NCI-H128 (cell line): ENCODE measurements at regions not wholly inside any gene's neighbourhood (a gene's known extent, or its start where the extent isn't known, plus 50 kb on each side); places are given as distances from the start of the nearest gene placed in this dataset.
"Not testable (repeated sequence)": the region's sequence is repeated elsewhere in the genome, so short reads cannot be mapped to it uniquely, and the experiment has no call there.

ENCODE experiments used
- DNase-seq: peaks from one replicate; lab custom pipeline; 2025; ENCODE audit not compliant: unreplicated experiment; lab: John Stamatoyannopoulos, UW

DNA sequence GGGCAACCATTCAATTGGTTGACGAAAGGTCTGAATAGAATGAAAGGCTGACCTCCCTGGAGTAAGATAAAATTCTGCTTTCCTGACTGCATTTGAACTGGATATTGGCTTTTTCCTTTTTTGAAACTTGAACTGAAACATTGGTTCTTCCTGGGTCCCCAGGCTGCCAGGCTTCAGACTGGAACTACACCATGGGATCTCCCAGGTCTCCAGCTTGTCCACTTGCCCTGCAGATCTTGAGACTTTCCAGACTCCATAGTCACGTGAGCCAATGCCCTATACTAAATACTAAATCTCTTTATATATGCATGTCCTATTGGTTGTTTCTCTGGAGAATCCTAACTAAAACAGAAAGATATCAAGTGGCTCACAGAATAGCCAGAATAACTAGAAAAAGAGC, 118.7 kb upstream of the KRR1 start:
- no peak for DNase-seq

DNA sequence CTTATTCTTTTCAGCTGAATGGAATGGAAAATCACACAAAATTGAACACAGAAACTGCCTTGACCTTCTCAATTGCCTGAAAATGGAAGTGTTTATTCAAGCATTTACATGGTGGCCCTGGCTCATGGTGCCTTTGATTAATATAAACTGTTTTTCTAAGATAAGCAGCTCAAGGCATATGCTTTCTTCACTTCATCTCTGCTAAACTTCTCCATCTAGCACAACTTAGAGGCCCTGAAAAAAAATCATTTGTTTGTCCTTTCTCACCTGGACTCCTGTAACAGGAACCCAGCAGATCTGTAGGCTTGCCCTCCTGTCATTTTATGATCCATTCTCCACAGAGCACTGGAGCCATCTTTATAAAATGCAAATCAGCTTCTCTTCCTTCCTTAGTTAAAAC, 117.5 kb upstream of the KRR1 start:
- DNase-seq = no peak

DNA sequence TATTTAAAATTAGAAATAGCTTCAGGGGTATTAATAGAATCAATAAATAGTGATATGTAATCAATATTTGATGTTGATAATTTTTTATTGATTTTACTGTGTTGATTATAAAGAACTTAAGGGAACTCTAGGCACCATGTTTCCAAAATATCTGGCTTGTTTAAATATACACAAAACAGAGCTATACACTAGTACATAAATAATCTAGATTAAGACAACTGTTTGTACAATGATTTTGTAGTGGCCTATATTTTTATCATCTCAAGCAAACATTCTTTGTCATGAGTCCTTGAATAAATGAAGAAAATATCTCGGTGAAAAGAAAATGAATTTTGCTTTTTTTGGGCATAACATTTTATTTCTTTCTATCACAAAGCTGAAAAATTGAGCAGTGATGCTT, 117.1 kb upstream of the KRR1 start:
- no peak for DNase-seq

DNA sequence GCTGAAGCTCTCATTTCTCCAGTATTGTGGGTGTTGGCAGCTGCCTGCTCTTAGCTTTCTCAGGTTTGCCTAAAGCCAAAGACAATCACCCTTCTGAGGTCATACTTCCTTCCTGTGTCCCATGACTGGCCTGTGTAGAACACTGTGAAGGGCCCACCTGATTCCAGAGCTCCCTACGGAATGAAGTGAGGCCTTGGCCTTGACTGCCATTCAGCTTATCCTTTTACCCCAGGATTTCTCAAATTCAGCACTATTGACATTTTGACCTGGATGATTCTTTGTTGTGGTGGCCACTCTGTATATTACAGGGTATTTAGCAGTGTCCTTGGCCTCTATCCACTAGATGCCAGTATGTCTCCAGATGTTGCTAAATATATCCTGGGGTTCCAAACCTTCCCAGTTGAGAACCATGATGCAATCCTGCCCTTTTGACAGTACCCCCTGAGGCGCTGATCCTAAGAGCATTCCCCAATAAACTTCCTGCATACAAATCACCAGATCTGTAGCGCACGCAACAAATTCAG, 112.3 kb upstream of the KRR1 start:
- DNase-seq = no peak

DNA sequence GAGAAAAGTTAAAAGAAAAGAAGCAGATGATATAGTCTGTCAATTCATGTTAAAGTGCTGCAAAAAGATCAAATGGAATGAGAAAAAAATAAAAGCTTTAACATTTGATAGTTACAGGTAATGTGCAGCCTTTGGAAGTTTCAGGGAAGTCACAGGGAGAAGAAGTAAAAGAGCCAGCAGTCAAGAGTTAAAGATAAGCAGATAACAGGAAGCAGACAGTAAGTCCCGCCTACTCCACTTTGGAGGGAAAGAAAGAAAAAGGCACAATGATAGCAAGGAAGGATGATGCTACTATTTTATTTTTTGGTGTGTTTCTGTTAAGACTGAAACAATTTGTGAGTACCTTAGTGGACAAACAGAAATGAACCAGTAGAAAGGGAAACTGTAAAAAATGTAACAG, 111.1 kb upstream of the KRR1 start:
- DNase-seq = no peak

DNA sequence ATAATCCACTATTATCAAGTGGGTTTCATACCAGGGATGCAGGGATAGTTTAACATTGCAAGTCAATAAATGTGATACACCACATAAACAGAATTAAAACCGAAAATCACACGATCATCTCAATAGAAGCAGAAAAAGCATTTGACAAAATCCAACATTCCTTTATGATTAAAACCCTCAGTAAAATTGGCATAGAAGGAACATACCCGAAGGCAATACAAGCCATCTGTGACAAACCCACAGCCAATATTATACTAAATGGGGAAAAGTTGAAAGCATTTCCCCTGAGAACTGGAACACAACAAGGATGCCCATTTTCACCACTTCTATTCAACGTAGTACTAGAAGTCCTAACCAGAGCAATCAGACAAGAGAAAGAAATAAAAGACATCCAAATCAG, 103.0 kb upstream of the KRR1 start:
- not testable (repeated sequence) for DNase-seq

DNA sequence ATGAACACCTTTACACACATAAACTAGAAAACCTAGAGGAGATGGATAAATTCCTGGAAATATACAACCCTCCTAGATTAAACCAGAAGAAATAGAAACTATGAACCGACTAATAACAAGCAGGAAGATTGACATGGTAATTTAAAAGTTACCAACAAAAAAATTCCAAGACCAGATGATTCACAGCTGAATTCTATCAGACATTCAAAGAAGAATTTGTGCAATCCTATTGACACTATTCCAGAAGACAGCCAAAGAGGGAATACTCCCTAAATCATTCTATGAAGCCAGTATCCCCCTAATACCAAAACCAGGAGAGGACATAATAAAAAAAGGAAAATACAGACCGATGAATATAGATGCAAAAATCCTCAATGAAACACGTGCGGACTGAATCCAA, 102.6 kb upstream of the KRR1 start:
- DNase-seq = no peak

DNA sequence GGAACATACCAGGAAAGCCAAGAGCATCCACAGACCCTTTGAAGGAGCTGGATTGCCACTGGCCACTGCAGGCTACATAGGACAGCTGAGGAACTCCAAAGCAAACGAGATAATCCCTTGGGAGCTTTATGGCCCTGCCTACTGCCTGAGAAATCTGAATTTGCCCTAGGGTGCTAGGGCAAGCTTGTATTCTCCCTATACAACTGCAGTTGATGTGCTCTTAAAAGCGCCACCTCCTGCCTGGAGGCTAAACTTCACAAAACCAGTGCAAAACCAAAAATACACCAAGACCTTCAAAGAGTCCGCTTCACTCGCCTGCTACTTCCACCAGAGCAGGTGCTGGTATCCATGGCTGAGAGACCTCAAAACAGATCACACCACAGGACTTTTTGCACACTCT, 99.6 kb upstream of the KRR1 start:
- DNase-seq = no peak

DNA sequence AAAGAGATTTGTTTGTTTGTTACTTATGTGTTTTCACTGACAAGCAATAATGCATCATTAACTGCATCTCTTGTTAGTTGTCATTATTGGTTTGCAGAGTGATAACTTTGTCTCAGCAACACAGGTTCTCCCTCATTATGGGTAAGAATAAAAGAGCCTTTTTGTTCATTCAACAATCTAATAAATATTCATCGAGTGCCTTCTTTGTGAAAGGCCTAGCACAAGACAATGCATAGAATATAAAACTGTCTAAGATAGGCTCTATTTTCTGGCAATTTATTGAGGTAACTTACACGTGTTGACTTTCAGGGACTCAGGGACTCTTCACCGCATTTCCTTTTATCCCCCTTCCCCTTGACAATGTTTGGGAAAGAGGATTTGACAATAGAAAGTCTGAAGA, 95.5 kb upstream of the KRR1 start:
- DNase-seq = no peak

DNA sequence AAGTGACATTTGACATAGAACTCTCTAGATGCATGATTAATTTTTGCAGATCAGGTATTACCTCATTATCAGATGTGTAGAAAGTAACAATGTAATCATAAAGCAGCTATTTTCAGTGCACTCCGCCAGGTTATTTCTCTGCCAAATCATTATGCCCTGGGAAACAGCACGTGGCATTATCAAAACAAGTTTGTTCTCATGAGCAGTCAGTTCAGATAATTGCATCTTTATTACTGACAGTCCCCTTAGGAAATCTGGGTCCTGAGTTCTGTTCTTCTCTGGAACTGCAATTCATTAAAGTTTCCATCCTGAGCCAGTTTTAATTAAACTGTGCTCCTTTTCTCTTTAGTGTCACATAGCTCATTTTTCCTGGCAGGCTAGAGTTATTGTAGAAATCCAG, 94.7 kb upstream of the KRR1 start:
- no peak for DNase-seq

DNA sequence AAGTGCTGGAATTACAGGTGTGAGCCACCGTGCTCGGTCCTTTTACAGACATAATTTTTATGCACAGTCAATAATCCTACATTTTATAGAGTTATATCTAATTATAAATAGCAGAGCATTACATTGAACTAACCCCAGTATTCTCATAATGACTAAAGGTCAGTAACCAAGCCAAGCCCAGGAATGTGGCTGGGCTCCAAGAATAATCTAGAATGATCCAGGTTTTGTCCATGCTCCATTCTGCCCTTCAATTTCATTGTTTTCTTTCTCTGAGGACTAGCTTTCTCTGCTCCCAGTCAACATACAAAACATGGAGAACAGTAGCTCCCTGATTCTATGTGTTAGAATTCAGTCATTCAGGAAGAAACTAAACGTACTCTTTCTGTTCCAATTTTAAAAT, 92.1 kb upstream of the KRR1 start:
- DNase-seq = no peak

DNA sequence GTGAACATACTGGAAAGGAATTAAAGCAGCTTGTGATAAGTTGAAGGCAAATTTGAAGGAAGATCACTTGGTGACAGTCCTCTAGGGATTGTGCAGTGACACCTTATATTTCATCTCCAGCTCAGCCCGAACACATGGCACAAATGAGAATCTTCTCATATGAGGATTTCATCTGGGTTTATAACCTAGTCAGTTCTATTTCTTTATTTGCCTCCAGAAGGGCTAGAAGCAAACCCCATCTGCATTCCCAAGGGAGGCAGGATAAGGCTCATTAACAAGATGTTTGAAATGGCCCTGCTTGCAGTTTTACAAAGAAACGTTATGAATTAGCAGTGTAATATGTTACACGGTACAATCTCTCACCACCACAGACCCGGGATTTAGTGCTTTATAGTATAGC, 90.7 kb upstream of the KRR1 start:
- DNase-seq = no peak

DNA sequence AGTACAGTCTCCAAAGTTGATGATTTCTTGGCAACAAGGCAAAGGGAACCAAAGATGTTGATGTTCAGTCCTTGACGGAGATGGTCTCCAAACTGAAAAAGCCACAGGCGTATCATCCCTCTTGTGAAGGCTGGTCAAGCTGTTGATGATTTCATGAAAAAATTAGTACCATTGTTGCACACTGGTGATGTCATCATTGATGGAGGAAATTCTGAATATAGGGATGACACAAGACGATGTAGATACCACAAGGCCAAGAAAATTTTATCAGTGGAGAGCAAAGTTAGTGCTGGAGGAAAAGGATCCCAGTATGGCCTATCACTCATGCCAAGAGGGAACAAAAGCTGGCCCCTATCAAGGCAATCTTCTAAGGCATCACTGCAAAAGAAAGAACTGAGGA, 88.7 kb upstream of the KRR1 start:
- DNase-seq = no peak

DNA sequence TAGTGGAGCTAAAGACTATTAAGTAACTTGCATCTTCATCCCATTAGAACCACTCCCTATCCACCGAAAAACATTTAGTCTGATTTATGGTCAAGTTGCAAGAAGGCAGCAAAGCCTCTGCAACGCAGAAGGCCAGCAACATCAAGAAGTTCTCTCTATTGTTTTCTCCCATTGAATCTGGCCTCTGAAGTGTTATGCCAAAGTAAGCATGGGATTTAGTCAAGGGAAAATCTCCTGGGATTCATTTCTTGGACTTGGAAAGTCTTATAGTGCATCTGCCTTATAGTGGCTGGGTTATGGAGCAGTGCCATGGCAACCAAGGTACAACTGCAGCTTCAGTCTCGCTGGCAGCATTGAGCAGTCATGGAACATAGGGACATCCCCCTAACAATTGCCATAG, 87.7 kb upstream of the KRR1 start:
- no peak for DNase-seq

DNA sequence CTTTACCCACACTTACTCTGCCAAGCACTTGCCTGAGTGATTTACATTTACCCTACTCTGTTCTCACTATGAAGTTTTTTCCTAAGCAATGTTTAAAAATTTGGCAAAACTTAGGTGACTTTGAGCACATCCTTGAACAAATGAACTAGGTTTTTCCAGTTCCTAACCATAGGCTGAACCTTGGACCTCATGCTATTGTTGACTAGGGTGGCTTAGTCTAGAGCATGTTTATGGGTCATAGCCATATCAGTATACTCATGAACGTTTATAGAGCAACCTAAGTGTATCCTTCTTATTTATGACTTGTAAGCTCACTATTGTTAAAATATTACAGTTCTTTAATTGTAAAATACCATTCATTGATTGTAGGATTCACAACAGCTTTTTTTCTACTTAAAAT, 85.0 kb upstream of the KRR1 start:
- no peak for DNase-seq

DNA sequence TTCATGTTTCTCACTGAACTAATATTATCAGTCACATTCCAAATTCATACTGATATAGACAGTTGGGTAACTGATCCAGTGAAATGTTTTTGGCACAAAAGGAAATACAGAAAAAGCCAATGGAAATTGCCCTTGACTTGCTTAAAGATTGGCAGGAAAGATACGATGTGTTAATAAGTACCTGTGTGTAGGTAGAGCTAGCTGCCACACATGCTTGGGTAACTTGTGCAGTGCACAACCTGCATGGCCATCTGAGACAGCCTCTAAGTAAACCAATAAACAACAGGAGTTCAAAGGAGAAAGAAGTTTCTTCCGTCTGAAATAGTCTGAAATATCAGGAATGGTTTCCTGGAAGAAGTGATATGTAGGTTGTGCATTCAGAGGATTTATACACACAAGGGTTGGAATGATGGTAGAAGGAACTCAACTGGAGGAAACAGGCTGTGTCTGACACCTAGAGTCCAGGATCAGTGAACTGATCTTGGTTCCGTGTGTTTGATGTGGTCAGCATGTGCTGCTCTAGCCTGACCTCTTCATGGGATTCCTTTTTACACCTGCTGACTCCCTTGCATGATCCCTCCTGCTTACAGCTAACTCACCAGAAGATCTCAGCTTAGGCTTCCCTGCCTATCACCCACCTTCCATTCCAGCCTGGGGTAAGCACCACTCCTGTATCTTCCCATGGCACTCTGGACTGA, 81.4 kb upstream of the KRR1 start:
- no peak for DNase-seq

DNA sequence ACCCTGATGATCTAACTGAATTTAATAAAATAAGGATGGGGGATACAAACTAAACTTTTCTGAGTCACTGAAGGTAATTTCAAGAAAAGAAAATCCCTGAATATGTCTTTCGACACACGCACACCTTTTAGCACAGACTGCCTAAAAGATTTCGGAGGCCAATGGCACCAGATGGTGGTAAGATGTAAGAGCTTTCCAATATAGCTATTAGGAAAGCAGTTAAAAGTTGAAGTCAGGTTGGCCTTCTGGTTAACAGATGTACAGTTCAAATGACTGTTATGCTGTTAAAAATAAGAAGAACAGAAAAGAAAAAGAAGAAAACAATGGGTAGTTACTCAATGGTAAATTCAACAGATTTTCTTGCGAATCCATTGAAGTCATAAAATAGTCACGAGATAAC, 80.7 kb upstream of the KRR1 start:
- no peak for DNase-seq

DNA sequence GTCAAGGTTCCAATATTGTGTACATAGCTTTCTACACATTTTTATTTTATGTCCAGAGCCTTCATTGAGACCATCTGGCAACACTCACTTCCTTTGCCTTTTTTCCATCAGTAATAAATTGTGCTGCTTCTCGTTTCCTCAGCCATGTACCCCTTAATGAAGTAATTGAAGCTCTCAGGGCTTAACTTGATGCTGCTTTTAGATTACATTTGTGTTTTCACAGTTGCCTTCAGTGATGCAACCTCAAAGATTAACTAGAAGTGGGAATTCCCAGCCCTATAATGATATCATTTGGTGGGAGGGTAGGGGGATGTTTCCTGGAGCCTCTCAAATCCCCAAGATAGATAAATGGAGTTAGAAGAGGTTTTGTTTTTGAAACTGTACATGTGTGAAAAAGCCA, 80.2 kb upstream of the KRR1 start:
- DNase-seq = no peak

DNA sequence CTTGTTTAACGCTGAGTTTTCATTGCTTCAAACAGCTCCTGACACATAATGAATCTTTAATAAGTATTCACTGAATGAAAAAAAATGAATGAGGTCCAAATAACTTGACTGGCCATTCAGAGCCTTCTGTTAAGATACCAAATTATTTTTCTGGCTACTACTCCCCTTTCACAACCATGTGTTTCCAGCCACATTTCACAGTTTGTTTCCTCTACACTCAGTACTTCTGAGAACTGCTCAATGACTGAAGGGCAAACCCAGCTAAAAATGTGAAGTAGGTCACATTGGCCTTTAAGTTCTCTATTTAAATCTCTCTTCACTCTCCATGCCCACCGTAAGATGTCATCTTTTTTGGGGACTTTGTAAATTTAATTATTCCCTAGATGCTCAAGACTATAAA, 78.4 kb upstream of the KRR1 start:
- no peak for DNase-seq

DNA sequence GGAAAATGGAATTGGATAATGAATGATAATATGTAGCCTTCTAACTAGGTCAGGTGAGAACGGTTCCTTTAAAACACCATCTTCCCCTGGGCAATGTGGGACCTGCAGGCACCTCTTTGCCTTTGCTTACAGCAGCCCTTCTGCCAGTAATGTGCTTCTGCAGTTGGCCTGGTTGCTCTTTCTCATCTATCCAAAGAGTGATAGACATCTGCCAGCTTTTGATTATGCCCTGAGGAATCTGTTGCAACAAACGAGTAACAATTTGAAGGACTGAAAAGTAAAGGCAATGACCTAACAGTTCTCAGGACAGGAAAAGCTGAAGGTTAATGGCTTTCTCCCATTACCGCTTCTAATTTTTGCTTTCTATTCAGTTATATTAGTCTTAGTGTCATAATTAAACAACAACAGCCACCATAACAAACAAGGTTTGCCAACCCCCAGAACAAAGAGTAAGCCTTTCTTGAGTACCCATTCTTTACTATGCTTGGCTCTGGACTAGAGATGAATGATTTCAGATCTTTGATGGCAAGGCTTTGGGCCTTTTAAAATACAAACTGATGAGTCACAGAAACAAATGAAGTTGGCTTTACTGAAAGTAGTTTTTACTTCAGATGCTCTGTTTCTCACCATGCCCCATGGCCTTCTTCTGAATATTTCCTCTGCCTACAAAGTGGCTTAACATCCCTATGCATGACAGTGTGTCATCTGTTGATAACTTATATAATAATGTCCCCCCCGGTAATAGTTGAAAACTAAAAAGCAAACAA, 76.1 kb upstream of the KRR1 start:
- DNase-seq = no peak

DNA sequence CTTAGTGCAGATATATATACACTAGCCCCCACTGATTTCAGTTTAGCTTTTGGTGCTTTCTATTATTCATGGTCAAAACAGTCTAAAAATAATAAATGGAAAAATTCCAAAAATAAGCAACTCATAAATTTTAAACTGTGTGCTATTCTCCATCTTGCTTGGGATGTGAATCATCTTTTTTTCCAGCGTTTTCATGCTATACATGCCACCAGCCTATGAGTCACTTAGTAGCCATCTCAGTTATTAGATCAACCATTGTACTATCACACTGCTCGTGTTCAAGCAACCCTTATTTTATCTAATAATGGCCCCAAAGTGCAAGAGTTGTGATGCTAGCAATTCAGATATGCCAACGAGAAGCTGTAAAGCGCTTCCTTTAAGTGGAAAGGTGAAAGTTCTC, 73.9 kb upstream of the KRR1 start:
- DNase-seq = no peak

DNA sequence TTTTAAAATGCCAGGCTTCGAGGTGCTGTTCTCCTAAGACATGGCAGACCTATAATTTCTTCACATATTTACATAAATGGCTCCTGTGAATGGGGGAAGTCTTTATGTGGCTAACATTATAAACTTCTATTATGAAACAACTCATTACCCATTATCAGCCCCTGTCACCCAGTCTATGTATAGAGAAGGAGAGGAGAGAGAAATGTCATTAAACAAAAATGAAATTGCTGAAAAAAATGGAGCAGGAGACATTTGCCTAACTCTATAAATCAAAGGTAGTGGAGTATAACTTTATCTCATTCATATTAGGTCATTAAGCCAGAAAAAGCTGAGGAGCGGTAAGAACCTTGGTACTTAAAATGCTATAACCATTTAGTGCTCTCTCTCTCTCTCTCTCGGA, 71.9 kb upstream of the KRR1 start:
- no peak for DNase-seq

DNA sequence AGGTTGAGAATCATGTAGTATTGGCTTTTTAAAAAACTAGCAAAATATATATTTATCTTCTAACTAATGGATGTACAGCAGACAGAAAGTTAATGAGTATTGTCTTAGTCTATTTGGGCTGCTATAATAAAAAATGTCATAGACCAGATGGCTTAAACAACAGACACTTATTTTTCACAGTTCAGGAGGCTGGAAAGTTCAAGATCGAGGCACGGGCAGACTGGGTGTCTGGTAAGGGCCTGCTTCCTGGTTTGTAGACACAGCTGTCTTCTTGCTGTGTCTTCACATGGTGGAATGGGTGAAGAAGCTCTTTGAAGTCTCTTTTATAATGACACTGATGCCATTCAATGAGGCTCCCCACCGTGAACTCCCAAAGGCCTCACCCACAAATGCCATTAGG, 70.1 kb upstream of the KRR1 start:
- no peak for DNase-seq
